HepG2 (cell line): ENCODE measurements at regions not wholly inside any gene's neighbourhood (a gene's known extent, or its start where the extent isn't known, plus 50 kb on each side); places are given as distances from the start of the nearest gene placed in this dataset.

Experiments
- ATAC-seq: fragments of 200-7000 bp; cut with Tn5 transposase; 3 replicates; pipeline ENCODE4 v1.9.1; 2020; ENCODE audit warnings: mild to moderate bottlenecking, moderate library complexity
- BruUV-seq: library from RNA; stranded (reverse); fragments of 400-500 nt; replicated peaks from 2 replicates; lab custom pipeline; 2021; lab: Mats Ljungman, UMichigan
- CTCF ChIA-PET: fragments of 300-600 bp; formaldehyde crosslinking; extraction: SDS; loops from one replicate; lab custom pipeline; 2021; ENCODE audit warnings: low total read pairs, inconsistent platforms, low intra/inter-chr PET ratio; lab: Yijun Ruan, JAX
- POLR2A ChIA-PET: fragments of 350-600 bp; sonication (Branson Sonifier 250); formaldehyde crosslinking; loops from one replicate; lab custom pipeline; 2020; ENCODE audit warnings: antibody characterized with exemption, inconsistent platforms; lab: Yijun Ruan, JAX
- DNase-seq: peaks from one replicate; pipeline ENCODE4 v3.0.0-alpha.2; 2015; ENCODE audit warnings: low spot score
- FAIRE-seq: peaks from 3 replicates; lab custom pipeline; 2011; peaks lifted over from hg19 to GRCh38; lab: Jason Lieb, UNC
- H2AFZ ChIP-seq: one replicate; pipeline ENCODE4 v1.6.1; 2011; ENCODE audit warnings: low read length, inconsistent platforms
- H3K27ac ChIP-seq: fragments of 300-600 bp; 3 replicates; pipeline ENCODE4 v1.8.0; 2011; ENCODE audit warnings: mixed run types, mild to moderate bottlenecking, mixed read lengths, low read length, inconsistent platforms; ENCODE audit not compliant: insufficient read depth; ENCODE audit errors: extremely low read length
- H3K27me3 ChIP-seq, 2 experiments: fragments of 200-600 bp in 1 of 2; 2 replicates in 1 of 2; 3 replicates in 1 of 2; pipeline versions ENCODE4 v1.6.0 to v1.8.0; 2011; ENCODE audit warnings: low read length in 2 of 2, mild to moderate bottlenecking in 2 of 2, moderate library complexity in 2 of 2, inconsistent platforms in 1 of 2; ENCODE audit not compliant: insufficient read depth in 2 of 2, control insufficient read depth in 1 of 2
- H3K36me3 ChIP-seq, 2 experiments: fragments of 200-600 bp in 1 of 2; replicated peaks in 1 of 2; 2 replicates in 1 of 2; 3 replicates in 1 of 2; pipeline versions ENCODE4 v1.5.1 to v1.8.0; 2011; ENCODE audit warnings: low read length in 2 of 2, inconsistent platforms in 1 of 2; ENCODE audit not compliant: insufficient read depth in 2 of 2, control insufficient read depth in 1 of 2
- H3K4me1 ChIP-seq: 2 replicates; pipeline ENCODE4 v1.5.1; 2012; ENCODE audit warnings: low read length, inconsistent platforms; ENCODE audit not compliant: insufficient read depth
- H3K4me2 ChIP-seq: 2 replicates; pipeline ENCODE4 v1.6.0; 2011; ENCODE audit warnings: low read depth, low read length, inconsistent platforms
- H3K4me3 ChIP-seq, 3 experiments: fragments of 200-600 bp in 1 of 3; sonication (generic), shearing (Covaris generic) in 1 of 3; replicated peaks in 1 of 3; 2 replicates each; pipeline ENCODE4 v1.5.1; 2011 to 2016; ENCODE audit warnings: low read length in 3 of 3, inconsistent platforms in 2 of 3, low read depth in 2 of 3, mild to moderate bottlenecking in 2 of 3, control low read depth in 1 of 3, mixed read lengths in 1 of 3; ENCODE audit not compliant: insufficient read depth in 1 of 3
- H3K79me2 ChIP-seq: one replicate; pipeline ENCODE4 v1.6.1; 2011; ENCODE audit warnings: low read length, inconsistent platforms; ENCODE audit not compliant: insufficient read depth
- H3K9ac ChIP-seq: 2 replicates; pipeline ENCODE4 v1.6.0; 2011; ENCODE audit warnings: mild to moderate bottlenecking, low read depth, low read length, inconsistent platforms; ENCODE audit not compliant: insufficient read depth
- H3K9me3 ChIP-seq: 2 replicates; pipeline ENCODE4 v1.5.1; 2012; ENCODE audit warnings: mild to moderate bottlenecking, low read length
- H4K20me1 ChIP-seq: 2 replicates; pipeline ENCODE4 v1.6.0; 2011; ENCODE audit warnings: inconsistent platforms, mild to moderate bottlenecking, low read length, moderate library complexity; ENCODE audit not compliant: insufficient read depth
- AHR ChIP-seq: IDR thresholded peaks from 2 replicates; pipeline ENCODE4 v1.6.1; 2018; ENCODE audit warnings: missing genetic modification reagents, missing compliant biosample characterization
- CENPX ChIP-seq: sonication (generic); formaldehyde crosslinking; IDR thresholded peaks from 2 replicates; pipeline ENCODE4 v1.9.0; 2021; ENCODE audit warnings: mild to moderate bottlenecking, missing genetic modification reagents, moderate library complexity
- FOXA3 ChIP-seq: IDR thresholded peaks from 2 replicates; pipeline ENCODE4 v1.6.1; 2016; ENCODE audit warnings: missing genetic modification reagents, missing compliant biosample characterization
- HHEX ChIP-seq: IDR thresholded peaks from 2 replicates; pipeline ENCODE4 v1.6.1; 2016; ENCODE audit warnings: control low read depth
- HIVEP1 ChIP-seq: sonication (generic); formaldehyde crosslinking; IDR thresholded peaks from 2 replicates; pipeline ENCODE4 v1.4.0; 2020; ENCODE audit warnings: mild to moderate bottlenecking, missing genetic modification reagents
- IKZF4 ChIP-seq: sonication (generic); formaldehyde crosslinking; IDR thresholded peaks from 2 replicates; pipeline ENCODE4 v1.5.1; 2020; ENCODE audit warnings: borderline replicate concordance, mild to moderate bottlenecking, low read depth, missing genetic modification reagents; ENCODE audit errors: not compliant biosample characterization
- MATR3 ChIP-seq: sonication (generic); formaldehyde crosslinking; IDR thresholded peaks from 2 replicates; pipeline ENCODE4 v1.4.0; 2020; ENCODE audit warnings: missing genetic modification reagents
- ZIK1 ChIP-seq: sonication (generic); formaldehyde crosslinking; IDR thresholded peaks from 2 replicates; pipeline ENCODE4 v1.5.0; 2020; ENCODE audit warnings: mild to moderate bottlenecking, low read depth, missing genetic modification reagents, borderline replicate concordance
- ZNF275 ChIP-seq: sonication (generic); formaldehyde crosslinking; IDR thresholded peaks from 2 replicates; pipeline ENCODE4 v1.8.0; 2022; ENCODE audit warnings: missing genetic modification reagents, mild to moderate bottlenecking, inconsistent platforms, borderline replicate concordance
- ZNF414 ChIP-seq: sonication (generic); formaldehyde crosslinking; IDR thresholded peaks from 2 replicates; pipeline ENCODE4 v1.5.0; 2020; ENCODE audit warnings: missing genetic modification reagents
- in situ Hi-C: cut with HindIII; loops from 2 replicates; pipeline ENCODE4 v1.10.0; 2017; ENCODE audit warnings: low pct_unique_long_range_greater_than_20kb; ENCODE audit not compliant: extremely low pct_ligation_motif_present
- intact Hi-C: fragments of 100-400 bp; cut with micrococcal nuclease; formaldehyde crosslinking; loops from one replicate; pipeline ENCODE4 v1.10.0; 2022; ENCODE audit not compliant: unreplicated experiment

- ChIA-PET POLR2A (no interaction called here), CTCF (no interaction called here)
- Histone ChIP-seq H3K36me3 (no peaks in the 10 kb centered on the region), H3K9me3 (peaks cover 82% of the 10 kb centered on the region), H3K79me2 (no peaks in the 10 kb centered on the region), H4K20me1 (no peaks in the 10 kb centered on the region), H3K27me3 (no peaks in the 10 kb centered on the region), H3K27ac (no peak overlapping the region), H3K4me3 (no peak overlapping the region), H3K4me1 (no peaks in the 10 kb centered on the region), H2AFZ (no peak overlapping the region), H3K9ac (no peak overlapping the region), H3K4me2 (no peak overlapping the region)
- ATAC-seq, result no peak
- TF ChIP-seq ZNF414, result no peak
- TF ChIP-seq CENPX (CRISPR knock-in tag), result no peak
- TF ChIP-seq FOXA3 (CRISPR knock-in tag), result no peak
- no peak for TF ChIP-seq HIVEP1
- TF ChIP-seq AHR (CRISPR knock-in tag), result no peak
- no peak for TF ChIP-seq ZNF275 (CRISPR knock-in tag)
- no peak for TF ChIP-seq MATR3 (CRISPR knock-in tag)
- no peak for TF ChIP-seq HHEX (CRISPR knock-in tag)
- no peak for TF ChIP-seq IKZF4 (CRISPR knock-in tag)
- TF ChIP-seq ZIK1 (CRISPR knock-in tag), result no peak
- intact Hi-C loops, result no loop called here
- no TSS peak for BruUV-seq
- no peak for DNase-seq
- no peak for FAIRE-seq
- in situ Hi-C loops, result no loop called here
Observed at GRCh38 chr14:30185832-30186231, 258.2 kb upstream of the PRKD1 start.
